ENCODE measurements at regions not wholly inside any gene's neighbourhood (a gene's known extent, or its start where the extent isn't known, plus 50 kb on each side); places are given as distances from the start of the nearest gene placed in this dataset.

DNA sequence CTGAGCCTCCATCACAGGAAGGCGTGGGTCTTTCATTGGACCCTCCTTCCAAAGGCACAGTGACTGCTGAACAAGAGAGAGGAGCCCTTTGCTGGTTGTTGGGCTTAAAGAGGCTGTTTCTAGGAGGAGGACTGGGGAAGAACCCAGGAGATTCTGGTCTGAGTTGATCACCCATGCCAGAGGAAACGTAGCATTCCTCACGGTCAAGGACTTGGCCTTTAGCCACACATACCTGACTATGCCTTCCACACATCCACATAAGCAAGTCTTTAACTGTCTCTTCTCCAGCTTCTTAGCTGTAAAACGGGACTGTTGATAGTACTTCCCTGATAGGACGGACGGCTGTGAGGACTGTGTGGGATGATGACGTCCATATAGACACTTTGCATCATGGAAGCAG, 149.8 kb upstream of the IRX3 start:
- H3K27me3 ChIP-seq (ENCODE audit: control insufficient read depth, insufficient read depth, low read length) = peaks cover 12% of the 10 kb centered on the region
- H3K9me3 ChIP-seq (ENCODE audit: control insufficient read depth, low read depth, low read length) = no peaks in the 10 kb centered on the region
- DNase-seq = no peak
- H3K27ac ChIP-seq (ENCODE audit: low read length) = no peak overlapping the region
- no peaks in the 10 kb centered on the region for H3K4me1 ChIP-seq (ENCODE audit: control insufficient read depth, insufficient read depth, low read length)
- 100% methylated on average over 3 of the region's 7 CpGs for WGBS (ENCODE audit: insufficient coverage, low lambda C conversion rate)
- no peaks in the 10 kb centered on the region for H3K36me3 ChIP-seq (ENCODE audit: control insufficient read depth, insufficient read depth, low read length)
- H3K4me3 ChIP-seq (ENCODE audit: low read length) = no peak overlapping the region

DNA sequence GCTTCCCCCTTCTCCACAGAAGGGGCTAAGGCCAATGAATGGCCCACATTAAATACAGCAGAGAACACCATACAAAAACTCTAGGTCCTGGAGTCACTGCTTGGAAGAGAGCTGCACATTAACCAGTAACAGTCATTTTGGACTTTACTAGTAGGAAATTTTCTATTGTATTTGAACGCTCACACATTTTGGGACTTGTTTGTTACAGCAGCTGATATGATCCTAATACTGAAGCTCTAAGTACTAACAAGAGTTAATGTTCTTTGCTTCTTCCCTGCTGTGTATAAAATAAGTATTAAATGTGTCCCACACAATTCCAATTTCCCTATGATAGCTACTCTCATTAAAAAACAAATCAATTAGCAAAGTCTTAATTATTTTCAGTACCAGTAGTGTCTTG, 148.3 kb upstream of the IRX3 start:
- Histone ChIP-seq H3K4me3 (ENCODE audit: low read length) (no peak overlapping the region), H3K9me3 (ENCODE audit: control insufficient read depth, low read depth, low read length) (no peaks in the 10 kb centered on the region), H3K27me3 (ENCODE audit: control insufficient read depth, insufficient read depth, low read length) (peaks cover 27% of the 10 kb centered on the region), H3K27ac (ENCODE audit: low read length) (no peak overlapping the region), H3K4me1 (ENCODE audit: control insufficient read depth, insufficient read depth, low read length) (no peaks in the 10 kb centered on the region), H3K36me3 (ENCODE audit: control insufficient read depth, insufficient read depth, low read length) (no peaks in the 10 kb centered on the region)
- WGBS (ENCODE audit: insufficient coverage, low lambda C conversion rate) = no CpG with 5 or more reads among the region's 1 CpG
- DNase-seq = no peak

DNA sequence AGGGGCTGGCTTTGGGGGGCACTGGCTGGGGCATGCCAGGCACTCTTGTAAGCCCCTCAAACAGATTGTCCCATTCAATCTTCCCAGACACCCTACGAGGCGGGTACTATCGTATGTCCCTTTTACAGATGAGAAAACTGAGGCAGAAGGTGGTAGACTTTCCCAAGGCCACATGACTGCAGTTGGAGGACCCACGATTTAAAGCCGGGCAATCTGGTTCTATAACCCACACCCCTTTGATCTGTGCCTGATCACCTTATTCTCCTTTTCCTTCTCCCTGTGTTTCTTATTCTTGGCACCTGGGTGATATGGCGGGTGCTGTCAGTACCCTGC, 146.3 kb upstream of the IRX3 start:
- H3K27ac ChIP-seq (ENCODE audit: low read length) = no peak overlapping the region
- H3K9me3 ChIP-seq (ENCODE audit: control insufficient read depth, low read depth, low read length) = peaks cover 2% of the 10 kb centered on the region
- H3K27me3 ChIP-seq (ENCODE audit: control insufficient read depth, insufficient read depth, low read length) = peaks cover 43% of the 10 kb centered on the region
- H3K36me3 ChIP-seq (ENCODE audit: control insufficient read depth, insufficient read depth, low read length) = no peaks in the 10 kb centered on the region
- no peaks in the 10 kb centered on the region for H3K4me1 ChIP-seq (ENCODE audit: control insufficient read depth, insufficient read depth, low read length)
- no peak overlapping the region for H3K4me3 ChIP-seq (ENCODE audit: low read length)
- WGBS (ENCODE audit: insufficient coverage, low lambda C conversion rate) = no CpG with 5 or more reads among the region's 6 CpGs
- no peak for DNase-seq

DNA sequence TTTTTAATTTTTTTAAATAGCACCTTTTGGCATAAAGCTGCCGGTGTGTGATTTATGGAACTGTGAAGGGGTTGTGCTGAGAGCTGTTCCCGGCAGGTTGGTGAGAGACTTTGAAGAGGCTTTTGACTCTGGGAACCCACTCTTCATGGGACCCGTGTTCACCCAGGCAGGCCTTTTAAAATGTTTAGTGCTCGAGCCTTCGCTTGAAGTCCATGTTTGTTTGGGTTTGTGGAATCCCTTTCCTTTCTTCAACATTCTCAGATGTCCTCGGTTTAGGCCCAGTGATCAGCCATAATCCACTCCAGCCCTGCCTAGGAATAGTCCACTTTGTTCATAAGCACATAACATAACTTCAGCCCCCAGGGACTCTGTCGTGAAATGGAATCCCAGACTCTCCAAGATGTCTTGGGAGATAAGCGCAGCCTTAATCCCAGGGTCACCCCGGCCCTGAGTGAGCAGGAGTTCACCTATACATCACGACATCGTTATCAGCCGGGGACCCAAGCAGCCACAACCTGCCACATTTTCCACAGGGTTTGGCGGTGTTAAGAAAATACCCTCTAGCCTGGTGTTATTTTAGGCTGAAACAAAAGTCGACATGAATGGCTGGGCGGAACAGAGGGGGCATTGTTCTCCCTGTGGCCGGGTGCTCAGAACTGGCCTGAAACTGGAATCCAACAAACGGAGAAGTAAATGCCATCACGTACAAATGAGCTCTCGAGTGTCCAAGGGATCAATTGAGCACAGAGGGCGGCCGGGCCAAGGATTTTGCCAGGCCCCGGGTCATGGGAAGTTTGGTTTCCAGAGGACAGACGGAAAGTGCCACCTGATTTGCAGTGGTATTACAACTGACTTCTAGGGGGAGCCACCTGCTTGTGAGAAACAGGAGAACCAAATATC, 145.7 kb upstream of the IRX3 start:
- peaks cover 2% of the 10 kb centered on the region for H3K9me3 ChIP-seq (ENCODE audit: control insufficient read depth, low read depth, low read length)
- DNase-seq = no peak
- H3K4me1 ChIP-seq (ENCODE audit: control insufficient read depth, insufficient read depth, low read length) = no peaks in the 10 kb centered on the region
- no peaks in the 10 kb centered on the region for H3K36me3 ChIP-seq (ENCODE audit: control insufficient read depth, insufficient read depth, low read length)
- H3K4me3 ChIP-seq (ENCODE audit: low read length) = no peak overlapping the region
- no CpG with 5 or more reads among the region's 23 CpGs for WGBS (ENCODE audit: insufficient coverage, low lambda C conversion rate)
- peaks cover 43% of the 10 kb centered on the region for H3K27me3 ChIP-seq (ENCODE audit: control insufficient read depth, insufficient read depth, low read length)
- H3K27ac ChIP-seq (ENCODE audit: low read length) = no peak overlapping the region

DNA sequence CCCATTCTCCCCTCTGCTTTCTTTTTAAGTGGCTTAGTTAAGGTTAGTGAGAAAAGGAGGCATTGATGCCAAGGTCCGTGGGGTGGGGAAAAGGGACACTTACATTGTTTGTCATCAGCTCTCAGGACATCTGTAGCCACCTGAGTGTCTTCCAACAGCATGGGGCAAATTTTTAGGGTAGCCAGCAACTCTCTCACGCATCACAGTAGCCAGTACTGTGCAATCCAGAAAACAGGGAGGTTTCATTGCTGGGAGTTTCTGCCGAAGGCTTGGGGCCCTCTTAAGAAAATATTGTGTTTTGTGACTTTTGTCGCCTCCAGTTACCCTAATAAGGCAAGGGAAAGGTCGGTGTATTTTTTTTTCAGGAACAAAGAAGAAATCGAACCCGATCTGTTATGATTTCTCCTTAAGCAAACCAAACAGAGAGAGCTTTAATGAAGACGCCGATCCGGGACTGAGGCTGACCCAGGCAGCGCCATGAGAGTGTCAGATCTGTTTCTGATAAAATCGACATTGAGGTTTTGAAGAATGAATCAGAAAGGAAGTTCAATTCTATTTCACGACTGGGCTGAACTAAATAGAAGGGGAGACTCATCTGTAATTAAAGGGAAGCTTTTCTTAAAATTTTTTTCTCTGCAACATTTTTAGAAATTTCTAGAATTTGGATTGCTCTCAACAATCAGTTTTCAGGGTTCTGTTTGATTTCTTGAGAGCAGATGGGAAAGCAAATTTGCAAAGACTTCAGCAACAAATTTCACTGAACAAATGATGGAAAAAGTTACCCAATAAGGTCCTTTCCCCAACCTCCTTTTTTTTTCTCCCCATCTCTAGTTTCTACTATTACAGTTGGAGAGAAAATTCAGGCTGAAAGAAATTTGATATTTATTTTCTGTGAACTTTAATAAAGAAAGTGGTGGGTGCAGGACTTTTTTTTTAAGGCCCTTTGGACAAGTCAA, 144.7 kb upstream of the IRX3 start:
- Histone ChIP-seq H3K27me3 (ENCODE audit: control insufficient read depth, insufficient read depth, low read length) (peaks cover 43% of the 10 kb centered on the region), H3K9me3 (ENCODE audit: control insufficient read depth, low read depth, low read length) (peaks cover 2% of the 10 kb centered on the region), H3K4me1 (ENCODE audit: control insufficient read depth, insufficient read depth, low read length) (no peaks in the 10 kb centered on the region), H3K27ac (ENCODE audit: low read length) (no peak overlapping the region), H3K36me3 (ENCODE audit: control insufficient read depth, insufficient read depth, low read length) (no peaks in the 10 kb centered on the region), H3K4me3 (ENCODE audit: low read length) (no peak overlapping the region)
- 59% methylated on average over 3 of the region's 13 CpGs for WGBS (ENCODE audit: insufficient coverage, low lambda C conversion rate)
- DNase-seq = no peak

DNA sequence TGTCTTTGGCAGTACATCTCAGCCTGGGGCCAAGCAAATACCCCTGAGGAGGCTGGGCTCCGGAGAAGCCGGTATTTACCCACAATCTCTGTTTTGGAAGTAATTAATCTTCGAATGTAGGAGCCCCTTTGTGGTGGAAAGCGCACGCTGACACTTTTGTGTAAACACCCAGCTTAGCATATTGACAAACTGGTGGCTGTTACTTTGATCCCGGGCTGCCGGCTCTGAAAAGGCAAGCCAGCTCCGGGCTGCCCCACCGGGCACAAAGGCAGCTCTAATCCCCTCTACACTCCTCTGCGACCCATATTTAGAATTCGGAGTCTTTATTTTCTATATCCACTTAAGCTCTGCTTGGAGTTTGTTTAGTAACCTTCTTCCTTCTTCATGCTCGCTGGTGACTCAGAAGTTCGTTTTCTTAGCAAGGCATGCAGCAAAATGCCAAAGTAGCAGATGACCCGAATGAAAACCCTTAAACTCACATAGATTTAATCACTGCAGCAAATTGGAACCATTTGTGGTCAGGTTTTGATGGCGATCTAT, 144.0 kb upstream of the IRX3 start:
- no peak overlapping the region for H3K4me3 ChIP-seq (ENCODE audit: low read length)
- peaks cover 43% of the 10 kb centered on the region for H3K27me3 ChIP-seq (ENCODE audit: control insufficient read depth, insufficient read depth, low read length)
- peaks cover 2% of the 10 kb centered on the region for H3K9me3 ChIP-seq (ENCODE audit: control insufficient read depth, low read depth, low read length)
- no peaks in the 10 kb centered on the region for H3K4me1 ChIP-seq (ENCODE audit: control insufficient read depth, insufficient read depth, low read length)
- DNase-seq = no peak
- 30% methylated on average over 2 of the region's 15 CpGs for WGBS (ENCODE audit: insufficient coverage, low lambda C conversion rate)
- H3K36me3 ChIP-seq (ENCODE audit: control insufficient read depth, insufficient read depth, low read length) = no peaks in the 10 kb centered on the region
- no peak overlapping the region for H3K27ac ChIP-seq (ENCODE audit: low read length)

DNA sequence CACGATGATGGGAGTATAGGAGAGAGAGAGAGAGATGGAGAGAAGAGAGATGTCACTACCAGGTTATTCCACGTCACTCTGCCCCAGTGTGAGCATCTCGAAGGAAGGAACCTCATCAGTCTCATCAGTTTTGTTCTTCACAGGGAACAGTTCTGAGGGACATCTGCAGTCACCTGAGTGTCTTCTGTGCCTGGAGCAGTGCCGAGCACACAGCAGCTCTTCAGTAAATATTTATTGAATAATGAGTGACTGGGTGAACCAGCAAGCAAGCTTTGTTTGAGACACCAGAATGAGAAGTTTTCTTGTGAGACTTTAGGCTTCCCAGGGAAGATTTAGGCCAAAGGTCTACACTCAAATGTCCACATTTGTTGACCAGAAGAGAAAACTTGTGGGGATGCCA, 142.4 kb upstream of the IRX3 start:
- Histone ChIP-seq H3K27ac (ENCODE audit: low read length) (no peak overlapping the region), H3K4me1 (ENCODE audit: control insufficient read depth, insufficient read depth, low read length) (no peaks in the 10 kb centered on the region), H3K9me3 (ENCODE audit: control insufficient read depth, low read depth, low read length) (peaks cover 2% of the 10 kb centered on the region), H3K4me3 (ENCODE audit: low read length) (no peak overlapping the region), H3K36me3 (ENCODE audit: control insufficient read depth, insufficient read depth, low read length) (no peaks in the 10 kb centered on the region), H3K27me3 (ENCODE audit: control insufficient read depth, insufficient read depth, low read length) (peaks cover 47% of the 10 kb centered on the region)
- 100% methylated on average over 1 of the region's 4 CpGs for WGBS (ENCODE audit: insufficient coverage, low lambda C conversion rate)
- DNase-seq = no peak

DNA sequence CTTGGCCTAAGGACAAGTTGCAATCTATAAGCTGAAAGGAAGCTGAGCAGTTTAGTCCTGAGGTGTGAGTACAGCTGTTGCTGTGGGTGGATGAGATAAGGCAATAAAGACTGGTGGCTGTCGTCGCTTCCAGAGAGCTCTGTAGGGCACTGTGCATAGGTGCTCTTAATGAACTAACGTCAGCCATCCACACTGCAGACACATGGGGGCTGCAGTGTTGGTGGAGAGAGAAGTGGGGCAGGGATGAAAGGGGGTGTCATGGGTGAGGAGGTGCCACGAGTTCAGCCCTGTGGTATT, 139.9 kb upstream of the IRX3 start:
- no peak overlapping the region for H3K27ac ChIP-seq (ENCODE audit: low read length)
- H3K4me3 ChIP-seq (ENCODE audit: low read length) = no peak overlapping the region
- peaks cover 35% of the 10 kb centered on the region for H3K27me3 ChIP-seq (ENCODE audit: control insufficient read depth, insufficient read depth, low read length)
- H3K9me3 ChIP-seq (ENCODE audit: control insufficient read depth, low read depth, low read length) = peaks cover 2% of the 10 kb centered on the region
- no peaks in the 10 kb centered on the region for H3K36me3 ChIP-seq (ENCODE audit: control insufficient read depth, insufficient read depth, low read length)
- H3K4me1 ChIP-seq (ENCODE audit: control insufficient read depth, insufficient read depth, low read length) = no peaks in the 10 kb centered on the region
- DNase-seq = no peak
- no CpG with 5 or more reads among the region's 4 CpGs for WGBS (ENCODE audit: insufficient coverage, low lambda C conversion rate)

DNA sequence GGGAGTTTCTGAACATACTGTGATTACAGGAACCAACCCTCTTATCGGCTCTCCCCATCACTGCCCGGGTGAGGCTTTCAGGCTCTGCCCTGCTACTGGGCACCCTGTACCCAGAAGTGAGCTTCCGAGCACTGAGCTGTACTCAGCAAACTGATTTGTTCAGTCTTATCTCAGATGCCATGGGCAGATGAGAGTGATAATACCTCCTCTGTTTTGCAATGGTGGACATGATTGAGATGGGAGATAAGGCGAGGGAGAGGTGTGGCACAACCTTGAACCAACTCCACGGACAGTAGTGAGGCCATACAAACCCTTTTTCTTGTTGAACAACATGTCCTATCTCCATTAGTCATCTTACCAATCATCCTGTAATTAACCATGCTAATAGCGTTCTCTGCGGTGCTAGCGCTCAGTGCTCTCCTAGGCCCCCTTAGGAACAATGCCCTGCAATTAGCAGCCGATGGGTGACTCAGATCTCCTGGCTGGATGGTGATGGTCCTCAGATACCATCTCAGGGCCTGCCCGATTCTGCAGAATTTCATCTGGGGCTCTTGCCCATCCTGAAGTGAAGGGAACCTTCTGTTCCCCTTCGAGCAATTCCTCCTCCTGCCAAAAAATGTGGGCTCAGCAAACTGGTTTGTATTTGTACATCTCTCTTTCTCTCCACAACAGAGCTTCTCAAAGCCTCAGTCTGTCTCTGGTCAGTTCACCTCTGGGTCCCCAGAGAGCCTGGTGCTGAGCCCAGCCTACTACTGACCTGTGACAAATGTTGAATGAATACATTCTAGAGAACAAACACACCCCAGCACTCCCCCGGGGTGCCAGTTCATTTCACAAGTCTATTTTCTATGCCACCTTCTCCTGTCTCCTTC, 139.3 kb upstream of the IRX3 start:
- Histone ChIP-seq H3K9me3 (ENCODE audit: control insufficient read depth, low read depth, low read length) (peaks cover 2% of the 10 kb centered on the region), H3K36me3 (ENCODE audit: control insufficient read depth, insufficient read depth, low read length) (no peaks in the 10 kb centered on the region), H3K4me3 (ENCODE audit: low read length) (no peak overlapping the region), H3K4me1 (ENCODE audit: control insufficient read depth, insufficient read depth, low read length) (no peaks in the 10 kb centered on the region), H3K27me3 (ENCODE audit: control insufficient read depth, insufficient read depth, low read length) (peaks cover 31% of the 10 kb centered on the region), H3K27ac (ENCODE audit: low read length) (no peak overlapping the region)
- WGBS (ENCODE audit: insufficient coverage, low lambda C conversion rate) = 80% methylated on average over 2 of the region's 12 CpGs
- DNase-seq = no peak

DNA sequence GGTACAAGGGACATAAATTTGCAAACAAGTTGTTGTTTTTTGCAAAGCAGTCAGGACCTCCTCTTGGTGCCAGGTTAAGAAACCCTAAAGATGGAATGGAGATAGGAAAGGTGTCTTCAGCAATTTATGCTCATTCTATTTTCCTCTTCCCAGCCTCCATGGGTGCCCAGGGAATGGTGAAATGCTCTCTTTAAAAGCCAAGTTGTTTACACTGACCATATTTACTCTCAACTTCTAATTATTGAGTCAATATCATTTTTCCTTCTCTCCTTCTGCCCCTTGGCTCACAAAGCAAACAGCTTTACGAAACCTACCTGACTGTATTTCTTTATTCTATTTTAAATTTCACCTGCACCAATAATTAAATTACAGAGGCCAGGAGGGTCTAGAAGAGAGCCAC, 138.5 kb upstream of the IRX3 start:
- WGBS (ENCODE audit: insufficient coverage, low lambda C conversion rate) = 100% methylated on average over 1 of the region's 1 CpG
- Histone ChIP-seq H3K36me3 (ENCODE audit: control insufficient read depth, insufficient read depth, low read length) (no peaks in the 10 kb centered on the region), H3K27me3 (ENCODE audit: control insufficient read depth, insufficient read depth, low read length) (peaks cover 22% of the 10 kb centered on the region), H3K9me3 (ENCODE audit: control insufficient read depth, low read depth, low read length) (peaks cover 2% of the 10 kb centered on the region), H3K4me3 (ENCODE audit: low read length) (no peak overlapping the region), H3K27ac (ENCODE audit: low read length) (no peak overlapping the region), H3K4me1 (ENCODE audit: control insufficient read depth, insufficient read depth, low read length) (no peaks in the 10 kb centered on the region)
- DNase-seq = no peak

All from large intestine (tissue), 3 donors.